Muscle of leg (tissue), 3 donors: ENCODE measurements at regions not wholly inside any gene's neighbourhood (a gene's known extent, or its start where the extent isn't known, plus 50 kb on each side); places are given as distances from the start of the nearest gene placed in this dataset.

Experiments
- DNase-seq: peaks from one replicate; pipeline ENCODE4 v3.0.0; 2013
- H3K27ac ChIP-seq: one replicate; pipeline ENCODE4 v1.5.1; 2013; ENCODE audit warnings: mild to moderate bottlenecking, low read length, control low read depth
- H3K27me3 ChIP-seq: one replicate; pipeline ENCODE4 v1.6.1; 2013; ENCODE audit warnings: low read length; ENCODE audit not compliant: control insufficient read depth, insufficient read depth
- H3K36me3 ChIP-seq: one replicate; pipeline ENCODE4 v1.6.1; 2013; ENCODE audit warnings: low read length; ENCODE audit not compliant: control insufficient read depth, insufficient read depth
- H3K4me1 ChIP-seq: one replicate; pipeline ENCODE4 v1.6.1; 2013; ENCODE audit warnings: low read length; ENCODE audit not compliant: control insufficient read depth, insufficient read depth
- H3K4me3 ChIP-seq: one replicate; pipeline ENCODE4 v1.5.1; 2013; ENCODE audit warnings: low read length, control low read depth
- H3K9me3 ChIP-seq: replicated peaks from 2 replicates; pipeline ENCODE4 v1.6.1; 2013; ENCODE audit warnings: low read depth, low read length; ENCODE audit not compliant: control insufficient read depth
- WGBS: methylation state at CpG from one replicate; pipeline ENCODE4 v1.1.5; 2013; ENCODE audit warnings: missing lambda C conversion rate; ENCODE audit not compliant: insufficient coverage; 5-methylcytosine and 5-hydroxymethylcytosine counted together

- Histone ChIP-seq H3K27ac (no peak overlapping the region), H3K36me3 (peaks cover 6% of the 10 kb centered on the region), H3K4me1 (peaks cover 24% of the 10 kb centered on the region), H3K27me3 (no peaks in the 10 kb centered on the region), H3K9me3 (no peaks in the 10 kb centered on the region), H3K4me3 (no peak overlapping the region)
- no peak for DNase-seq
- WGBS = 76% methylated on average over 4 of the region's 4 CpGs
Measured at GRCh38 chr10:94216201-94216600, 146.5 kb downstream of the NOC3L start.

GRCh38 chr10:94217411-94217810, 145.3 kb downstream of the NOC3L start:
- Histone ChIP-seq H3K4me1 (peaks cover 19% of the 10 kb centered on the region), H3K27me3 (no peaks in the 10 kb centered on the region), H3K4me3 (no peak overlapping the region), H3K27ac (no peak overlapping the region), H3K36me3 (peaks cover 6% of the 10 kb centered on the region), H3K9me3 (no peaks in the 10 kb centered on the region)
- no peak for DNase-seq

DNA sequence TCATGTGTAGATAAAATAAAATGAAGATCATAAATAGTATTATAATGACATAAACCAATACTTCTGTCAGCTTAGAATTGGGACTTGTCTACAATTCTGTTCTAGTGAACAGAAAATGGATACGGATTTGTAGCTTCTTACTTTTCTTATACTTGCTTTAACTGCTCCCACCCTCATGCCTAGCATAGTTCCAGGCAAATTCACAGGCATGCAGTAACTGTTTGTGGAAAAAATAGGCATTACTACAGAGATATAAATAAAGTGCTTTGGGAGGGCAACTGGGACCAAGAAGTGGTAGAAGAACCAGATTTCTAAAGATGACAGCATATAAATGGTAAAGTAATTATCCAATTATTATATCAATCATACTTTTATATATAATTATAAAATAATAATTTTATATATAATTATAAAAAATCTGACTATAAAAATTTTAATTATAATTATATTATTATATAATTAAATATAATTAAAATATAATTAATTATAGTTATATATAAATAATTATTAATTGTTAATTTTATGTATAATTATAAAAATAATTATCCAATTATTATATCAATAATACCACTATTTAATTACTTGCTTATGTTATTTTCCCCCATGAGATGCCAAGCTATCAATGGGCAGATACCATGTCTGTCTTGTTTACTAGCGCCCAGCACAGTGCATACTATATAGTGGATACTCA, 144.1 kb downstream of the NOC3L start:
- no peak overlapping the region for H3K27ac ChIP-seq
- WGBS = no CpG with 5 or more reads among the region's 2 CpGs

DNA sequence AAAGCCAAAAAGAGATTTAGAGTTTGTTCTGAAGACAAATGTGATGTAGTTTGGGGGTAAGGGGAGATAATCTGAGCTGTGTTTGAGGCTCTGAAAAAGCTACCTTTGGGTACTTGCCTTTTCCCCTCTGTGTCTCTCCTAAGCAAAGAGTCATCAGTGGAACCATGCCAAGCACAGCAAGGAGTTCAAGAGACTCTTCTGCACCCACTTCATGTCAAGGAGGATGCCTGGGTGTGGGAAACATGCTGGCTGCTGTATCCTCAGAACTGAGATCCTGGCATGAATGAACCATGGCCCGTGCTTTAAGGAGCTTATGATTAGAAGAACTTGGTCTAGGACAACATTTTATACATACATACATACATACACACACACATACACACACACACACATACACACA, 142.9 kb downstream of the NOC3L start:
- Histone ChIP-seq H3K36me3 (peaks cover 3% of the 10 kb centered on the region), H3K4me1 (peaks cover 17% of the 10 kb centered on the region), H3K9me3 (no peaks in the 10 kb centered on the region), H3K4me3 (no peak overlapping the region), H3K27me3 (no peaks in the 10 kb centered on the region), H3K27ac (no peak overlapping the region)
- WGBS = no CpG with 5 or more reads among the region's 1 CpG
- DNase-seq = no peak

More for the DNA sequence above, 144.1 kb downstream of the NOC3L start:
- no peak overlapping the region for H3K4me3 ChIP-seq
- DNase-seq = no peak
- H3K9me3 ChIP-seq = no peaks in the 10 kb centered on the region
- peaks cover 6% of the 10 kb centered on the region for H3K36me3 ChIP-seq
- H3K27me3 ChIP-seq = no peaks in the 10 kb centered on the region
- H3K4me1 ChIP-seq = peaks cover 22% of the 10 kb centered on the region

DNA sequence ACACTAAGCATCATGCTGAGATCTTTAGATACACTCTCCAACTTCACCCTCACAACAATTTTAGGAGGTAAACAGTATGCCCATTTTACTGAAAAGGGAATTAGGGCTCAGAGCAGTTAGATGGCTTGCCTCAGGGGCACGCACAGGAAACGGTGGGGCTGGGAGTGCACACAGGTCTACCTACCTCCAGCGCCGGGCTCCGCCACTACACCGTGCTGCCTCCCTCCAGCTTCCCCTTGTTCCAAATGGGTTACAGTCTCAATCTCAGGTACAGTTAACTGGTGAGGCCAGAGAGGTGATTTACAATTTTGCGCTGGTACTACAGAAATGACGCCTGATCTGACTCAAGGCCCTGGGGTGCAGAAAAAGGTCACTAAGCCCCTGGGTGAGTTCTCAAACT, 142.0 kb downstream of the NOC3L start:
- H3K36me3 ChIP-seq = no peaks in the 10 kb centered on the region
- no peaks in the 10 kb centered on the region for H3K9me3 ChIP-seq
- H3K27ac ChIP-seq = no peak overlapping the region
- DNase-seq = no peak
- H3K4me1 ChIP-seq = peaks cover 16% of the 10 kb centered on the region
- no peaks in the 10 kb centered on the region for H3K27me3 ChIP-seq
- 93% methylated on average over 4 of the region's 8 CpGs for WGBS
- no peak overlapping the region for H3K4me3 ChIP-seq

GRCh38 chr10:94223702-94224370, 138.9 kb downstream of the NOC3L start:
- peak; percentile 88 for DNase-seq
- Histone ChIP-seq H3K27me3 (no peaks in the 10 kb centered on the region), H3K4me1 (peaks cover 15% of the 10 kb centered on the region), H3K4me3 (no peak overlapping the region), H3K9me3 (no peaks in the 10 kb centered on the region), H3K36me3 (peaks cover 10% of the 10 kb centered on the region), H3K27ac (no peak overlapping the region)
- WGBS = 21% methylated on average over 2 of the region's 5 CpGs

- no peak for DNase-seq
- Histone ChIP-seq H3K27ac (peak overlapping the region; percentile 52), H3K4me1 (peaks cover 15% of the 10 kb centered on the region), H3K4me3 (no peak overlapping the region), H3K9me3 (no peaks in the 10 kb centered on the region), H3K27me3 (no peaks in the 10 kb centered on the region), H3K36me3 (peaks cover 10% of the 10 kb centered on the region)
- 44% methylated on average over 1 of the region's 1 CpG for WGBS
Measured at GRCh38 chr10:94224656-94225055, 138.1 kb downstream of the NOC3L start.

GRCh38 chr10:94225589-94225988, 137.2 kb downstream of the NOC3L start:
- Histone ChIP-seq H3K4me1 (peaks cover 15% of the 10 kb centered on the region), H3K4me3 (no peak overlapping the region), H3K9me3 (no peaks in the 10 kb centered on the region), H3K27me3 (no peaks in the 10 kb centered on the region), H3K36me3 (peaks cover 13% of the 10 kb centered on the region), H3K27ac (no peak overlapping the region)
- 59% methylated on average over 2 of the region's 4 CpGs for WGBS
- DNase-seq = no peak

DNA sequence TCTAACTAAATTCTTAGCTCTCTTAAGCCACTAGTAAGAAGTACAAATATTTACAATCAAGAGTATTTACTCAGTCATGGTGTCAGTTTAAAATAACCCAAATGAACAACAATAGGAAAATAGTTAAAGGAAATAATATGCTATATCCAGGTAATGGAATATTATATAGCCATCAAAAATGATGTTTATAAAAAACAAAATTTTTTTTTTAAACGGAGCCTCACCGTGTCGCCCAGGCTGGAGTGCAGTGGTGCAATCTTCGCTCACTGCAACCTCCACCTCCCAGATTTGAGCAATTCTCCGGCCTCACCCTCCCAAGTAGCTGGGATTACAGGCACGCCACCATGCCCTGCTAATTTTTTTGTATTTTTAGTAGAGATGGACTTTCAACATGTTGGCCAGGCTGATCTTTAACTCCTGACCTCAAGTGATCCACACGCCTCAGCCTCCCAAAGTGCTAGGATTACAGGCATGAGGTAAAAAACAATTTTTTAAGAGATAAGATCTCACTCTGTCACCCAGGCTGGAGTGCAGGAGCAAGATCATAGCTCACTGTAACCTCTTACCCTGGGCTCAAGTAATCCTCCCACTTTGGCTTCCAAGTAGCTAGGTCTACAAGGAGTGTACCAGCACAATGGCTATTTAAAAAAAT, 132.5 kb downstream of the NOC3L start:
- peaks cover 34% of the 10 kb centered on the region for H3K36me3 ChIP-seq
- no peaks in the 10 kb centered on the region for H3K9me3 ChIP-seq
- H3K4me3 ChIP-seq = no peak overlapping the region
- 100% methylated on average over 1 of the region's 7 CpGs for WGBS
- peaks cover 2% of the 10 kb centered on the region for H3K4me1 ChIP-seq
- DNase-seq = no peak
- no peak overlapping the region for H3K27ac ChIP-seq
- no peaks in the 10 kb centered on the region for H3K27me3 ChIP-seq

DNA sequence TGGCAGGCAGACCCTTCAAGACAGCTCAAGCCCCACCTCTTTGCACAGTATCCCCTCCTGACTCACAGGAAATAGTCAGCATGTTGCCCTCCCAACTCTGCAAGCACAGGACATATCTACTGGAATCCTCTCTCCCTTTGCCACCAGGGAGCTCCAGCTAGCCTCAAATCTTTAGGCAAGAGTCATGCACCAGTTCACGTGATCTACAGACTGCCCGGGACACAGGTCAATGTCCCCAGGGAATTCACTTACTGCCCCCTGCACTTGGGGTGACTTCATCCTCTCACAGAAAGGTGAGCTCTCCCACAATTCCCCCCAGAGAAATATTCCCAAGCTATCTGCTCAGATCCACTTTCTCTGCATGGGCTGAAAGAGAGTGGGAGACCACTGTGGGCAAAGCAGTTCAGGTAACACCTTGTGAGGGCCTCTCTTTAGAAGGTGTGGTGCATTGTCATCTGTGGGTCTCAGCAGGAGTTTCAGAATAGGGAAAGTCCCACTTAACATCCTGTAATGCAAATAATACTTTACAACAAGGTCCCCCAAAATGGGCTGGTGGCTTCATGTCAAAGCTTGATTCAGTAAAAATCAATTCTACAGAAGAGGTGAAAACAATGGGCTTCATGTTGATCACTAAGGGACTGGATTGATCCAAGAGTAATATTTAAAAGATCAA, 129.9 kb downstream of the NOC3L start:
- no peaks in the 10 kb centered on the region for H3K9me3 ChIP-seq
- DNase-seq = no peak
- H3K4me1 ChIP-seq = peaks cover 3% of the 10 kb centered on the region
- 79% methylated on average over 2 of the region's 2 CpGs for WGBS
- H3K27ac ChIP-seq = no peak overlapping the region
- H3K36me3 ChIP-seq = peaks cover 38% of the 10 kb centered on the region
- no peak overlapping the region for H3K4me3 ChIP-seq
- no peaks in the 10 kb centered on the region for H3K27me3 ChIP-seq
